PC-9 (cell line): ENCODE measurements at regions not wholly inside any gene's neighbourhood (a gene's known extent, or its start where the extent isn't known, plus 50 kb on each side); places are given as distances from the start of the nearest gene placed in this dataset.

Experiments used
- BruUV-seq: library from RNA; stranded (reverse); fragments of 400-500 nt; replicated peaks from 2 replicates; lab custom pipeline; 2021; lab: Mats Ljungman, UMichigan
- CTCF ChIA-PET: fragments of 300-600 bp; sonication (Branson Sonifier 250); formaldehyde crosslinking; loops from one replicate; lab custom pipeline; 2022; ENCODE audit warnings: antibody characterized with exemption; lab: Charles Lee
- POLR2A ChIA-PET: fragments of 300-600 bp; sonication (Branson Sonifier 250); formaldehyde crosslinking; loops from one replicate; lab custom pipeline; 2022; ENCODE audit warnings: antibody characterized with exemption; ENCODE audit not compliant: unreplicated experiment; lab: Charles Lee
- DNase-seq, 2 experiments: peaks; one replicate each; pipeline versions ENCODE4 v3.0.0 to v3.0.0-alpha.2; 2015 to 2022; ENCODE audit warnings: mixed read lengths in 1 of 2
- H2AFZ ChIP-seq: fragments of 200-600 bp; sonication (generic); 2 replicates; pipeline ENCODE4 v1.8.1; 2017; ENCODE audit warnings: antibody characterized with exemption
- H3F3A ChIP-seq: fragments of 200-600 bp; sonication (generic); 2 replicates; pipeline ENCODE4 v1.8.1; 2017; ENCODE audit warnings: antibody characterized with exemption, mild to moderate bottlenecking, low read depth; ENCODE audit not compliant: insufficient read depth
- H3K27ac ChIP-seq: fragments of 200-600 bp; sonication (generic); 2 replicates; pipeline ENCODE4 v1.6.1; 2016; ENCODE audit warnings: mixed run types
- H3K27me3 ChIP-seq: fragments of 200-600 bp; sonication (generic); 2 replicates; pipeline ENCODE4 v1.6.1; 2016; ENCODE audit warnings: low read depth, mixed run types; ENCODE audit not compliant: insufficient read depth
- H3K36me3 ChIP-seq: fragments of 200-600 bp; sonication (generic); 2 replicates; pipeline ENCODE4 v1.6.1; 2016; ENCODE audit warnings: low read depth, mixed run types
- H3K4me1 ChIP-seq: fragments of 200-600 bp; sonication (generic); replicated peaks from 2 replicates; pipeline ENCODE4 v1.6.1; 2016; ENCODE audit warnings: mixed run types; ENCODE audit not compliant: insufficient read depth
- H3K4me2 ChIP-seq: fragments of 200-600 bp; sonication (generic); 2 replicates; pipeline ENCODE4 v1.6.1; 2017; ENCODE audit warnings: mixed run types
- H3K4me3 ChIP-seq: fragments of 200-600 bp; sonication (generic); 2 replicates; pipeline ENCODE4 v1.6.1; 2016; ENCODE audit warnings: mixed run types
- H3K79me2 ChIP-seq: fragments of 200-600 bp; sonication (generic); 2 replicates; pipeline ENCODE4 v1.6.1; 2017; ENCODE audit warnings: low read depth, mixed run types
- H3K9me2 ChIP-seq: fragments of 200-600 bp; sonication (generic); 2 replicates; pipeline ENCODE4 v1.8.1; 2017; ENCODE audit warnings: mild to moderate bottlenecking; ENCODE audit not compliant: insufficient read depth
- H3K9me3 ChIP-seq: fragments of 200-600 bp; sonication (generic); 2 replicates; pipeline ENCODE4 v1.8.1; 2016; ENCODE audit warnings: low read depth; ENCODE audit not compliant: insufficient read depth
- H4K20me1 ChIP-seq: fragments of 200-600 bp; sonication (generic); 2 replicates; pipeline ENCODE4 v1.8.1; 2017; ENCODE audit not compliant: insufficient read depth
- EZH2 ChIP-seq: fragments of 200-600 bp; sonication (generic); IDR thresholded peaks from 2 replicates; pipeline ENCODE4 v1.8.0; 2017; ENCODE audit warnings: antibody characterized with exemption, low read depth
- intact Hi-C: fragments of 100-400 bp; cut with micrococcal nuclease; formaldehyde crosslinking; loops from one replicate; pipeline ENCODE4 v1.10.0; 2022; ENCODE audit not compliant: unreplicated experiment
- TF ChIP-seq, protein P1 (sequence below): fragments of 200-600 bp; sonication (generic); conservative IDR thresholded peaks from 2 replicates; pipeline ENCODE4 v1.6.1; 2017; ENCODE audit warnings: mixed run types, antibody characterized with exemption, mild to moderate bottlenecking, moderate library complexity

DNA sequence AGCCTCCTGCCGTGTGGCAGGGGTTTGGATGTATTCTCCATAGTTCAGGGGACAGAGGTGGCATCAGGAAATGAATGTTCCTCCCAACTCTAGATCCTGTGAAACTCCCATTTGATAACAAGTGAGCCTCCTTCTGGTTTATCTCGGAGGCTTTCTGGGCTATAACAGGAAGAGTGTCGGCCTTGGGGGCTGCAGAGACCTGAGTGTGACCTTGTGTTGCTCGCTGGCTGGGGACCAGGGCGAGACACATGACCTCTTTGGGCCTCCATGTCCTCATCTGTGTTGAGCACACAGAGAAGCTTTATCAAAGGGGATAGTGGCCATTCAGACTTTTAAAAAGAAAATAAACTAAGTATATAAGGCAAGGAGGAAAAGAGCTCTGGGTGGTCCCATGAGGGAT lies 78.0 kb upstream of the SMNDC1 start:
- H3K4me1 ChIP-seq = no peaks in the 10 kb centered on the region
- DNase-seq = no peak

GRCh38 chr10:110387617-110387982 lies 82.9 kb upstream of the SMNDC1 start:
- Histone ChIP-seq H3K79me2 (no peaks in the 10 kb centered on the region), H3K9me2 (no peaks in the 10 kb centered on the region), H4K20me1 (no peaks in the 10 kb centered on the region), H3K9me3 (no peaks in the 10 kb centered on the region), H3K27me3 (no peaks in the 10 kb centered on the region), H3K4me1 (peaks cover 14% of the 10 kb centered on the region), H3K4me3 (no peak overlapping the region), H3F3A (no peaks in the 10 kb centered on the region), H3K27ac (no peak overlapping the region), H2AFZ (no peak overlapping the region), H3K36me3 (no peaks in the 10 kb centered on the region), H3K4me2 (no peak overlapping the region)
- BruUV-seq = no TSS peak
- intact Hi-C loops = no loop called here
- ChIA-PET POLR2A (interaction anchor here (0.6 kb wide), 1 partner anchor 27 kb away, joined by 14 read pairs; no protein-coding TSS in a partner anchor), CTCF (no interaction called here)
- no peak for DNase-seq
- TF ChIP-seq EZH2 = no peak
- TF ChIP-seq, protein P1, sequence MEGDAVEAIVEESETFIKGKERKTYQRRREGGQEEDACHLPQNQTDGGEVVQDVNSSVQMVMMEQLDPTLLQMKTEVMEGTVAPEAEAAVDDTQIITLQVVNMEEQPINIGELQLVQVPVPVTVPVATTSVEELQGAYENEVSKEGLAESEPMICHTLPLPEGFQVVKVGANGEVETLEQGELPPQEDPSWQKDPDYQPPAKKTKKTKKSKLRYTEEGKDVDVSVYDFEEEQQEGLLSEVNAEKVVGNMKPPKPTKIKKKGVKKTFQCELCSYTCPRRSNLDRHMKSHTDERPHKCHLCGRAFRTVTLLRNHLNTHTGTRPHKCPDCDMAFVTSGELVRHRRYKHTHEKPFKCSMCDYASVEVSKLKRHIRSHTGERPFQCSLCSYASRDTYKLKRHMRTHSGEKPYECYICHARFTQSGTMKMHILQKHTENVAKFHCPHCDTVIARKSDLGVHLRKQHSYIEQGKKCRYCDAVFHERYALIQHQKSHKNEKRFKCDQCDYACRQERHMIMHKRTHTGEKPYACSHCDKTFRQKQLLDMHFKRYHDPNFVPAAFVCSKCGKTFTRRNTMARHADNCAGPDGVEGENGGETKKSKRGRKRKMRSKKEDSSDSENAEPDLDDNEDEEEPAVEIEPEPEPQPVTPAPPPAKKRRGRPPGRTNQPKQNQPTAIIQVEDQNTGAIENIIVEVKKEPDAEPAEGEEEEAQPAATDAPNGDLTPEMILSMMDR = no peak

More for the DNA sequence above, 78.0 kb upstream of the SMNDC1 start:
- intact Hi-C loops = no loop called here
- Histone ChIP-seq H3K27me3 (no peaks in the 10 kb centered on the region), H3F3A (no peaks in the 10 kb centered on the region), H4K20me1 (no peaks in the 10 kb centered on the region), H3K27ac (no peak overlapping the region), H3K4me2 (no peak overlapping the region), H3K36me3 (no peaks in the 10 kb centered on the region), H2AFZ (no peak overlapping the region), H3K4me3 (no peak overlapping the region), H3K9me3 (no peaks in the 10 kb centered on the region), H3K9me2 (no peaks in the 10 kb centered on the region), H3K79me2 (no peaks in the 10 kb centered on the region)
- TF ChIP-seq EZH2 = no peak
- TF ChIP-seq, protein P1 = no peak
- CTCF ChIA-PET = no interaction called here
- POLR2A ChIA-PET = no interaction called here
- no TSS peak for BruUV-seq

DNA sequence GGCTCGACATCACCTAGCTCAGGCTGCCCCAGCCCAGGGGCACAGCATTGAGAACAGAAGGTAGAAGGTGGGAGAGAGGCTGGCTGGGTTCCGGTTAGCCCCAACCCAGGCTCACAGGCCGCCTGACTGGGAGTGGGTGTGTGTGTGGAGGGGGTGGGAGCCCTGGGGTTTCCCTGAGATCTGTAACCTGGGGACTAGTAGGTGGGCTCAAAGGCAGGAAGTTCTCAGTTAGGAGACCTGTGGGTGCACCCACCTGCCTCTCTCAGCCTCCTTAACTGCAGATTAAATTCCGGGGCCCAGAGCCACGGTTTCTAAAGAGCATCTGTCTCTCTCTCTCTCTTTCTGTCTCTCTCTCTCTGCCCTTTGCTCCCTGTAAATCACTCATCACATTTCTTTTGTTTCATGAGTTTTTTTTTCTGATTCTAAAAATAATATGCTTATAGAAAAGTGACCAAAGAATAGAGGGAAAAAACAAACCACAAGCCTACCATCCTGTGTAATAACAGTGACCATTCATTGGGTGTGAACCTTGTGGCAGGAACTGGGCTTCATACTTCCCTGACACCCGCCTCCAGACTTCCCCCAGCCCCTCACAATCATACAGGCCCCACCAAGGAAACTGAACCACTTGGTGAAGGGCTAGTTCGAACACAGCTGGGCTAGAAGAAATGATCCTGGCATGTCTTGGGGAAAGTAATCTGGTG lies 83.4 kb upstream of the SMNDC1 start:
- H4K20me1 ChIP-seq = no peaks in the 10 kb centered on the region
- no peak overlapping the region for H2AFZ ChIP-seq
- no peaks in the 10 kb centered on the region for H3K27me3 ChIP-seq
- H3K9me3 ChIP-seq = no peaks in the 10 kb centered on the region
- peaks cover 20% of the 10 kb centered on the region for H3K4me1 ChIP-seq
- ChIA-PET CTCF (no interaction called here), POLR2A (interaction anchor here (0.6 kb wide), 1 partner anchor 26 kb away, joined by 14 read pairs; no protein-coding TSS in a partner anchor)
- no peaks in the 10 kb centered on the region for H3K79me2 ChIP-seq
- BruUV-seq = no TSS peak
- H3K4me3 ChIP-seq = no peak overlapping the region
- no peak overlapping the region for H3K4me2 ChIP-seq
- TF ChIP-seq, protein P1 = no peak
- TF ChIP-seq EZH2 = no peak
- no peaks in the 10 kb centered on the region for H3K36me3 ChIP-seq
- intact Hi-C loops = no loop called here
- no peaks in the 10 kb centered on the region for H3F3A ChIP-seq
- H3K27ac ChIP-seq = no peak overlapping the region
- DNase-seq = no peak
- no peaks in the 10 kb centered on the region for H3K9me2 ChIP-seq
